ENCODE measurements at regions not wholly inside any gene's neighbourhood (a gene's known extent, or its start where the extent isn't known, plus 50 kb on each side); places are given as distances from the start of the nearest gene placed in this dataset.

DNA sequence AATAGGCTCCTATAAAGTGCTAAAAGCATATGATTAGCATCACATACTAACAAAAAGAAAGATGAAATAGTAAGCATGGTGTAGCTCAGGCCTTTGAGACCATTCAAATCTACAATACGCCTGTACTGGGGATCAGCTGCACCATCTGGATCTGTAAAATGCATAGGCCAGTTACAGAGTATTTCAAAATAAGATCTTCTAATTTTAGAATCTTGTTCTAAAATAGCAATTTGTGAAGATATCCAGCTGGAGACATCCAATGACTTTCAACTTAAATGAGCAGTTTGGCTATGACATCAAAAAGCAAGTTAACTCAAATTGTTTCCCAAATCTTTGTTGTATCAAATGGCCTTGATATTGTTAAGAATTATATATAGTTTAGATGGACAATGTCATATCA is 386.3 kb downstream of the MRPS30 start:
- no peak for DNase-seq (ENCODE audit: low read depth in 4 of 4, low spot score in 1 of 4)

All from stimulated activated CD4-positive, alpha-beta T cell treated with anti-CD3 and anti-CD28 coated beads, Interleukin-1b, Interleukin-23, amount 100 ng/mL, for 24 hours (primary cell).